Right lobe of liver (tissue), 4 donors: ENCODE measurements at regions not wholly inside any gene's neighbourhood (a gene's known extent, or its start where the extent isn't known, plus 50 kb on each side); places are given as distances from the start of the nearest gene placed in this dataset.

Experiments used
- CTCF ChIP-seq, 4 donors: fragments of 200-600 bp in 3 of 4; fragments of 450-650 bp in 1 of 4; IDR thresholded peaks; one replicate each; pipeline versions ENCODE4 v1.5.1 to v1.8.0; 2016 to 2022; ENCODE audit warnings: antibody characterized with exemption in 4 of 4, mild to moderate bottlenecking in 2 of 4
- POLR2A ChIP-seq: fragments of 450-650 bp; IDR thresholded peaks from one replicate; pipeline ENCODE4 v1.6.1; 2017; ENCODE audit warnings: antibody characterized with exemption, mild to moderate bottlenecking
- donor health status: DM: no; HTN: no; CAD: no.
- donor health status: DM: no; HTN: no; CAD: no.
- donor health status: DM: no; HTN: yes; CAD: no.

- TF ChIP-seq CTCF (IDR thresholded peaks at IDR 0.05) (no peak), POLR2A (no peak)
Observed at GRCh38 chr10:108633046-108633445, 1290.3 kb downstream of the XPNPEP1 start.
